ENCODE measurements at regions not wholly inside any gene's neighbourhood (a gene's known extent, or its start where the extent isn't known, plus 50 kb on each side); places are given as distances from the start of the nearest gene placed in this dataset.

GRCh38 chr17:17413215-17413792, 63.5 kb upstream of the MED9 start:
- TF ChIP-seq SIN3A (IDR thresholded peaks at IDR 0.05; ENCODE audit: borderline replicate concordance, insufficient read depth, low read length) (no peak), FOXP2 (optimal IDR thresholded peaks at IDR 0.05; ENCODE audit: borderline replicate concordance, extremely low read depth, extremely low read length, insufficient read depth) (no peak)

- no peak for TF ChIP-seq POLR2AphosphoS5 (IDR thresholded peaks at IDR 0.05; ENCODE audit: low read depth, low read length)
These were observed 63.0 kb upstream of the MED9 start for GRCh38 chr17:17413821-17414220.

GRCh38 chr17:17414341-17414805, 62.4 kb upstream of the MED9 start:
- TF ChIP-seq SIN3A (IDR thresholded peaks at IDR 0.05; ENCODE audit: borderline replicate concordance, insufficient read depth, low read length), result no peak
- TF ChIP-seq TAF1 (IDR thresholded peaks at IDR 0.05; ENCODE audit: borderline replicate concordance, insufficient read depth, low read length), result no peak
- no peak for TF ChIP-seq POLR2AphosphoS5 (IDR thresholded peaks at IDR 0.05; ENCODE audit: low read depth, low read length)
- TF ChIP-seq FOXP2 (optimal IDR thresholded peaks at IDR 0.05; ENCODE audit: borderline replicate concordance, extremely low read depth, extremely low read length, insufficient read depth), result no peak
- TF ChIP-seq REST (IDR thresholded peaks at IDR 0.05; ENCODE audit: insufficient read depth in 1 of 2, low read depth in 2 of 2, low read length in 2 of 2), result no peak

- TF ChIP-seq REST (IDR thresholded peaks at IDR 0.05; ENCODE audit: insufficient read depth in 1 of 2, low read depth in 2 of 2, low read length in 2 of 2), result no peak
- TF ChIP-seq FOXP2 (optimal IDR thresholded peaks at IDR 0.05; ENCODE audit: borderline replicate concordance, extremely low read depth, extremely low read length, insufficient read depth), result no peak
- TF ChIP-seq TAF1 (IDR thresholded peaks at IDR 0.05; ENCODE audit: borderline replicate concordance, insufficient read depth, low read length), result no peak
- TF ChIP-seq POLR2AphosphoS5 (IDR thresholded peaks at IDR 0.05; ENCODE audit: low read depth, low read length), result no peak
- TF ChIP-seq SIN3A (IDR thresholded peaks at IDR 0.05; ENCODE audit: borderline replicate concordance, insufficient read depth, low read length), result no peak
These were observed 61.8 kb upstream of the MED9 start for GRCh38 chr17:17415006-17415405.

GRCh38 chr17:17416007-17416399, 60.8 kb upstream of the MED9 start:
- TF ChIP-seq FOXP2 (optimal IDR thresholded peaks at IDR 0.05; ENCODE audit: borderline replicate concordance, extremely low read depth, extremely low read length, insufficient read depth) (no peak), REST (IDR thresholded peaks at IDR 0.05; ENCODE audit: insufficient read depth in 1 of 2, low read depth in 2 of 2, low read length in 2 of 2) (no peak), SIN3A (IDR thresholded peaks at IDR 0.05; ENCODE audit: borderline replicate concordance, insufficient read depth, low read length) (no peak)

GRCh38 chr17:17416400-17417360, 60.1 kb upstream of the MED9 start:
- TF ChIP-seq POLR2AphosphoS5 (IDR thresholded peaks at IDR 0.05; ENCODE audit: low read depth, low read length) (no peak), TAF1 (IDR thresholded peaks at IDR 0.05; ENCODE audit: borderline replicate concordance, insufficient read depth, low read length) (no peak), SIN3A (IDR thresholded peaks at IDR 0.05; ENCODE audit: borderline replicate concordance, insufficient read depth, low read length) (no peak), REST (IDR thresholded peaks at IDR 0.05; ENCODE audit: insufficient read depth in 1 of 2, low read depth in 2 of 2, low read length in 2 of 2) (no peak), FOXP2 (optimal IDR thresholded peaks at IDR 0.05; ENCODE audit: borderline replicate concordance, extremely low read depth, extremely low read length, insufficient read depth) (no peak)
